NCI-H2029 treated with DMSO at 0.1 percent for 48 hours (cell line): ENCODE measurements at regions not wholly inside any gene's neighbourhood (a gene's known extent, or its start where the extent isn't known, plus 50 kb on each side); places are given as distances from the start of the nearest gene placed in this dataset.

Experiments used
- DNase-seq: peaks from one replicate; lab custom pipeline; 2025; lab: John Stamatoyannopoulos, UW

DNA sequence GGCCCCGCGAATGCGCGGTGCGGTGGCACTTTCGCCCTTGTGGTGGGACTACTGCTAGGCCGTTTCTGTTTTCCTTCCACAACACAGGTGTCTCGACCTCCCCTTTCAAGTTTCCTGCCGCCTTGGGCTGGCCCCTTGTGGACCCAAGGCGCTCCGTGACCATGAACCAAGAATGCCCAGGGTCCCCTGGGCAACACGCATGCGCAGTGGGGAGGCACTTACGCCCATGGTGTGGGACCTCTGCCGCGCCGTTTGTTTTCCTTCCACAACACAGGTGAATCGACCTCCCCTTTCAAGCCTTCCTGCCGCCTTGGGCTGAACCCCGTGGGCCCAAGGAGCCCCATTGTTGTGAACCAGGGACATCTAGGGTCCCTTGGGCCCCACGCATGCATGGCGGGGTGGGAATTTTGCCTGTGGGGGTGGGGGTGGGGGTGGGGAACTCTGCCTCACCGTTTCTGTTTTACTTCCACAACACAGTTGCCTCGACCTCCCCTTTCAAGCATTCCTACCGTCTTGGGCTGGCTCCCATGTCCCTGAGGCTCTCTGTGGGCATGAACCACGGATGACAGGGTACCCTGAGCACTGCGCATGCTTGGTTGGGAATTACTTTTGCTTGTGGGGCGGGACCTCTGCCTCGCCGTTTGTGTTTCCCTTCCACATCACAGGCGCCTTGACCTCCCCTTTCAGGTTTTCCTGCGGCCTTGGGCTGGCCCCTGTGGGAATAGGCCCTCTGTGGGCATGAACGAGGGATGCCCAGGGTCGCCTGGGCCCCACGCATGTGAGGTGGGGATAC is 355.1 kb downstream of the ALG10 start:
- DNase-seq, result no peak

DNA sequence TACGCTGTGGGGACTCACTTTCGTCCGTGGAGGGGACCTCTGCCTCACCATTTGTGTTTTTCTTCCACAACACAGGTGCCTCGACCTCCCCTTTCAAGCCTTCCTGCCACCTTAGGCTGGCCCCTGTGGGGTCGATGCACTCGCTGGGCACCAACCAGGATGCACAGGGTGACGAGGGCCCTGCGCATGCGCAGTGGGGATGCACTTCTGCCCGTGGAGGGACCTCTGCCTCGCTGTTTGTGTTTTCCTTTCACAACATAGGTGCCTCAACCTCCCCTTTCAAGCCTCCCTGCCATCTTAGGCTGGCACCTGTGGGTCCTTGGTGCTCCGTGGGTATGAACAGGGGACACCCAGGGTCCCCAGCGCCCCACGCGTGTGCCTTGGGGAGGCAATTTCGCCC is 356.8 kb downstream of the ALG10 start:
- no peak for DNase-seq

DNA sequence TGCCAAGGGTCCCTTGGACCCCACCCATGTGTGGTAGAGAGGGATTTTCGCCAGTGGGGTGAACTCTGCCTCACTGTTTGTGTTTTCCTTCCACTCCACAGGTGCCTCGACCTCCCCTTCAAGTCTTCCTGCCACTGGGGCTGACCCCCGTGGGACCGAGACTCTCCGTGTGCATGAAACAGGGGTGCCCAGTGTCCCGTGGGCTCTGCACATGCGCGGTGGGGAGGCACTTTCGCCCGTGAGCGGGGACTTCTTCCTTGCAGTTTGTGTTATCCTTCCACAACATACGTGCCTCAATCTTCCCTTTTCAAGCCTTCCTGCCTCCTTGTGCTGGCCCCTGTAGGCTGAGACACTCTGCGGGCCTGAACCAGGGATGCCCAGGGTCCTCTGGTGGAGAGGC is 362.4 kb downstream of the ALG10 start:
- DNase-seq, result no peak

DNA sequence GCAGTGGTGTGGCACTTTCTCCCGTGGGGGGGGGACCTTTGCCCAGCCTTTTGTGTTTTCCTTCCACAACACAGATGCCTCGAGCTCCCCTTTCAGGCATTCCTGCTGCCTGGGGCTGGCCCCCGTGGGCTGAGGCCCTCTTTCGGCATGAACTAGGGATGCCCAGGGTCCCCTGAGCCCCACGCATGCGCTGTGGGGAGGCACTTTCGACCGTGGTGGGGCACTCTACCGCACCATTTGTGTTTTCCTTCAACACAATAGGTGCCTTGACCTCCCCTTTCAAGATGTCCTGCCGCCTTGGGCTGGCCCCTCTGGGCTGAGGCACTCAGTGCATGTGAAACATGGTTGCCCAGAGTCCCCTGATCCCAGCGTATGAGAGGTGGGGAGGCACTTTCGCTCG is 363.7 kb downstream of the ALG10 start:
- no peak for DNase-seq

DNA sequence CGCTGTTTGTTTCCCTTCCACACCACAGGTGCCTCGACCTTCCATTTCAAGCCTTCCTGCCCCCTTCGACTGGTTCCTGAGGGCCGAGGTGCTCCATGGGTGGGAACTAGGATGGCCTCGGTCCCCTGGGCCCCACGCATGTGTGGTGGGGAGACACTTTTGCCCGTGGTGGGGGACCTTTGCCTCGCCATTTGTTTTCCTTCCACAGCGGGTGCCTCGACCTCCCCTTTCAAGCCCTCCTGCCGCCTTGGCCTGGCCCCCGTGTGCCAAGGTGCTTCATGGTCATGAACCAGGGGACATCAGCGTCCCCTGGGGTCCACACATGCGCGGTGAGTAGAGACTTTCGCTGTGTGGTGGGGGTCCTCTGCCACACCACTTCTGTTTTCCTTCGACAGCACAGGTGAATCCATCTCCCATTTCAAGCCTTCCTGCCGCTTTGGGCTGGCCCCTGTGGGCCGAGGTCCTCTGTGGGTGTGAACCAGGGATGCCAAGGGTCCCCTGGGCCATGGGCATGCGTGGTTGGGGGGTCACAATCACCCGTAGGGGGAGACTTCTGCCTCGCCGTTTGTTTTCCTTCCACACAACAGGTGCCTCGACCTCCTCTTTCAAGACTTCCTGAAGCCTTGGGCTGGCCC is 364.4 kb downstream of the ALG10 start:
- no peak for DNase-seq

- no peak for DNase-seq
Observed at GRCh38 chr12:34387711-34388635, 365.7 kb downstream of the ALG10 start.

GRCh38 chr12:34388636-34389377 is 366.5 kb downstream of the ALG10 start:
- no peak for DNase-seq

- DNase-seq, result no peak
Observed at GRCh38 chr12:34389378-34390170, 367.3 kb downstream of the ALG10 start.

DNA sequence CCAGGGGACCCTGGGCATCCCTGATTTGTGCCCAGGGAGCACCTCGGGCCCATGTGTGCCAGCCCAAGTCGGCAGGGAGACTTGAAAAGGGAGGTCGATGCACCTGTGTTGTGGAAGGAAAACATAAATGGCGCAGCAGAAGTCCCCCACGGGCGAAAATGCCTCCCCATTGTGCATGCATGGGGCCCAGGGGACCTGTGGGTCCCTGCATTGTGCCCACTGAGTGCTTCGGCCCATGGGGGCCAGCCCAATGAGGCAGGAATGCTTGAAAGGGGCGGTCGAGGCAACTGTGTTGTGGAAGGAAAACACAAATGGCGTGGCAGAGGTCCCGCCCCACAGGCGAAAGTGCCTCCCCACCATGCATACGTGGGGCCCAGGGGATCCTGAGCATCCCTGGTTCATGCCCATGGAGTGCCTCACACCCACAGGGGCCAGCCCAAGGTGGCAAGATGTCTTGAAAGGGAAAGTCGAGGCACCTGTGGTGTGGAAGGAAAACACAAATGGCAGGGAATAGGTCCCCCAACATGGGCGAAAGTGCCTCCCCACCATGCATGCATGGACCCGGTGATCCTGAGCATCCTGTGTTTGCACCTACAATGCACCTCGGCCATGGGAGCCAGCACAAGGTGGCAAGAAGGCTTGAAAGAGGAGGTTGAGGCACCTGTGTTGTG is 368.0 kb downstream of the ALG10 start:
- DNase-seq, result no peak

GRCh38 chr12:34390846-34391700 is 368.8 kb downstream of the ALG10 start:
- no peak for DNase-seq

DNA sequence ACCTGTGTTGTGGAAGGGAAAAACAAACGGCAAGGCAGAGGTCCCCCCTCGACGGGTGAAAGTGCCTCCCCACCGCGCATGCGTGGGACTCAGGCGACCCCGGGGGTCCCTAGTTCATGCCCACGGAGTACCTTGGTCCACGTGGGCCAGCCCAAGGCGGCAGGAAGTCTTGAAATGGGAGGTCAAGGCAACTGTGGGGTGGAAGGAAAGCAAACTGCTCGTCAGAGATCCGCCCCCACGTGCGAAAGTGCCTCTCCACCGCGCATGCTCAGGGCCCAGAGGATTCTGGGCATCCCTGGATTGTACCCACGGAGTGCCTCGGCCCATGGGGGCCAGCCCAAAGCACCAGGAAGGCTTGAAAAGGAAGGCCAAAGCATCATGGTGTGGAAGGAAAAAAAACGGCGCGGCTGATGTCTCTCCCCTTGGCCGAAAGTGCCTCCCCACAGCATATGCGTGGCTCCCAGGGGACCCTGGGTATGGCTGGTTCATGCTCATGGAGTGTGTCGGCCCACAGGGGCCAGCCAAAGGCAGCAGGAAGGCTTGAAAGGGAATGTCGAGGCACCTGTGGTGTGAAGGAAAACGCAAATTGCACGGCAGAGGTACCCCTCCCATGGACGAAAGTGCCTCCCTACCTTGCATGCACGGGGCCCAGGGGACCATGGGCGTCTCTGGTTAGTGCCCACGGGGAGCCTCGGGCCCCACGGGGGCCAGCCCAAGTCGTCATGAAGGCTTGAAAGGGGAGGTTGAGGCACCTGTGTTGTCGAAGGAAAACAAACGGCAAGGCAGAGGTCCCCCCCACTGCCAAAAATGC is 369.7 kb downstream of the ALG10 start:
- no peak for DNase-seq

GRCh38 chr12:34392741-34393085 is 370.4 kb downstream of the ALG10 start:
- no peak for DNase-seq

GRCh38 chr12:34393086-34393820 is 371.0 kb downstream of the ALG10 start:
- DNase-seq, result no peak

- DNase-seq, result no peak
Observed at GRCh38 chr12:34393821-34394150, 371.5 kb downstream of the ALG10 start.

DNA sequence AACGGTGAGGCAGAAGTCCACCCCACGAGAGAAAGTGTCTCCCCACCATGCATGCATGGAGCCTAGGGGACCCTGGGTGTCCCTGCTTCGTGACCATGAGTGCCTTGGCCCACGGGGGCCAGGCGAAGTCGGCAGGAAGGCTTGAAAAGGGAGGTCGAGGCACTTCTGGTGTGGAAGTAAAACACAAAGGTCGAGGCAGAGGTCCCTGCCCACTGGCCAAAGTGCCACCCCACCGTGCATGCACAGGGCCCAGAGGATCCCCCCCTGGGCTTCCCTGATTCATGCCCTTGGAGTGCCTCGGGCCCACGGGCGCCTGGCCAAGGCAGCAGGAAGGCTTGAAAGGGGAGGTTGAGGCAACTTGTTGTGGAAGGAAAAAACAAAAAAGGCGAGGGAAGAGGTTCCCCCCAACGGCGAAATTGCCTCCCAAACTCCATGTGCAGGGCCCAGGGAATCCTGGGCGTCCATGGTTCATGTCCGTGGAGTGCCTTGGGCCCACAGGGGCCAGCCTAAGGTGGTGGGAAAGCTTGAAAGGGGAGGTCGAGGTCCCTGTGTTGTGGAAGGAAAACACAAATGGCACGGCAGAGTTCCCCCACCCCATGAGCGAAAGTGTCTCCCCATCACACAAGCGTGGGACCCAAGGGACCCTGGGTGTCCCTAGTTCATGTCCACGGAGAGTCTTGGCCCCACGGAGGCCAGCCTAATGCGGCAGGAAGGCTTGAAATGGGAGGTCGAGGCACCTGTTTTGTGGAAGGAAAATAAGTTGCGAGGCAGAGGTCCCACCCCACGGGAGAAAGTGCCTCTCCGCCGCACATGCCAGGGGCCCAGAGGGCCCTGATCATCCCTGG is 372.1 kb downstream of the ALG10 start:
- DNase-seq, result no peak

DNA sequence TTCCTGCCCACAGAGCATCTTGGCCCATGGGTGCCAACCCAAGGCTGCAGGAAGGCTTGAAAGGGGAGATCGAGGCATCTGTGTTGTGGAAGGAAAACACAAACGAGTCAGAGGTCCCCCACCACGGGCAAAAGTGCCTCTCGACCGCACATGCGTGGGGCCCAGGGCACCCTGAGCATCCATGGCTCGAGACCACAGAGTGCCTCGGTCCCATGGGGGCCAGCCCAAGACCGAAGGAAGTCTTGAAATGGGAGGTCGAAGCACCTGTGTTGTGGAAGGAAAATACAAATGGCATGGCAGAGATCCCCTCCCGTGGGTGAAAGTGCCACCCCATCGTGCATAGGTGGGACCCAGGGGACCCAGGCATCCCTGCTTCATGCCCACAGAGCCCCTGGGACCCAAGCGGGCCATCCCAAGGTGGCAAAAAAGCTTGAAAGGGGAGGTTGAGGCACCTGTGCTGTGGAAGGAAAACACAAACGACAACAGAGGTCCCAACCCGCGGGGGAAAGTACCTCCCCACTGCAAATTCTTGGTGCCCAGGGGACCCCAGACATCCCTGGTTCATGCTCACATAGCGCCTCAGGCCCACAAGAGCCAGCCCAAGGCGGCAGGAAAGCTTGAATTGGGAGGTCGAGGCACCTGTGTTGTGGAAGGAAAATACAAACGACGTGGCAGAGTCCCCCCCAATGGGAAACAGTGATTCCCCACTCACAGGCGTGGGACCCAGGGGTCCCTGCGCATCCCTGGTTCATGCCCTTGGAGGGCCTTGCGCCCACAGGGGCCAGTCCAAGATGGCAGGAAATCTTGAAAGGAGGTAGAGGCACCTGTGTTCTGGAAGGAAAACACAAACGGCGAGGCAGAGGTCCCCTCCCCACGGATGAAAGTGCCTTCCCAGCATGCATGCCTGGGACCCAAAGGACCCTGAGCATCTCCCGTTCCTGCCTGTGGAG is 373.0 kb downstream of the ALG10 start:
- DNase-seq, result no peak
